GM12865 (cell line): ENCODE measurements at regions not wholly inside any gene's neighbourhood (a gene's known extent, or its start where the extent isn't known, plus 50 kb on each side); places are given as distances from the start of the nearest gene placed in this dataset.

Source experiments
- DNase-seq: peaks from one replicate; pipeline ENCODE4 v3.0.0; 2010; ENCODE audit warnings: low read depth
- H3K4me3 ChIP-seq: 2 replicates; pipeline ENCODE4 v1.5.1; 2011; ENCODE audit warnings: mild to moderate bottlenecking, low read depth, low read length, control low read depth
- TF ChIP-seq, protein P1 (sequence below): IDR thresholded peaks from 2 replicates; pipeline ENCODE4 v1.5.1; 2011; ENCODE audit warnings: low read length, control low read depth, low read depth, inconsistent platforms; ENCODE audit not compliant: insufficient read depth; ENCODE audit errors: missing control alignments

GRCh38 chr5:58207076-58207475 is 252.8 kb downstream of the PLK2 start:
- no peak for DNase-seq
- H3K4me3 ChIP-seq = no peak overlapping the region
- TF ChIP-seq, protein P1, sequence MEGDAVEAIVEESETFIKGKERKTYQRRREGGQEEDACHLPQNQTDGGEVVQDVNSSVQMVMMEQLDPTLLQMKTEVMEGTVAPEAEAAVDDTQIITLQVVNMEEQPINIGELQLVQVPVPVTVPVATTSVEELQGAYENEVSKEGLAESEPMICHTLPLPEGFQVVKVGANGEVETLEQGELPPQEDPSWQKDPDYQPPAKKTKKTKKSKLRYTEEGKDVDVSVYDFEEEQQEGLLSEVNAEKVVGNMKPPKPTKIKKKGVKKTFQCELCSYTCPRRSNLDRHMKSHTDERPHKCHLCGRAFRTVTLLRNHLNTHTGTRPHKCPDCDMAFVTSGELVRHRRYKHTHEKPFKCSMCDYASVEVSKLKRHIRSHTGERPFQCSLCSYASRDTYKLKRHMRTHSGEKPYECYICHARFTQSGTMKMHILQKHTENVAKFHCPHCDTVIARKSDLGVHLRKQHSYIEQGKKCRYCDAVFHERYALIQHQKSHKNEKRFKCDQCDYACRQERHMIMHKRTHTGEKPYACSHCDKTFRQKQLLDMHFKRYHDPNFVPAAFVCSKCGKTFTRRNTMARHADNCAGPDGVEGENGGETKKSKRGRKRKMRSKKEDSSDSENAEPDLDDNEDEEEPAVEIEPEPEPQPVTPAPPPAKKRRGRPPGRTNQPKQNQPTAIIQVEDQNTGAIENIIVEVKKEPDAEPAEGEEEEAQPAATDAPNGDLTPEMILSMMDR = no peak

GRCh38 chr5:58204966-58205365 is 254.9 kb downstream of the PLK2 start:
- TF ChIP-seq, protein P1 = no peak
- no peak for DNase-seq
- H3K4me3 ChIP-seq = no peak overlapping the region

- no peak for DNase-seq
- H3K4me3 ChIP-seq = no peak overlapping the region
- TF ChIP-seq, protein P1 = no peak
Measured at GRCh38 chr5:58202941-58203444, 256.9 kb downstream of the PLK2 start.

DNA sequence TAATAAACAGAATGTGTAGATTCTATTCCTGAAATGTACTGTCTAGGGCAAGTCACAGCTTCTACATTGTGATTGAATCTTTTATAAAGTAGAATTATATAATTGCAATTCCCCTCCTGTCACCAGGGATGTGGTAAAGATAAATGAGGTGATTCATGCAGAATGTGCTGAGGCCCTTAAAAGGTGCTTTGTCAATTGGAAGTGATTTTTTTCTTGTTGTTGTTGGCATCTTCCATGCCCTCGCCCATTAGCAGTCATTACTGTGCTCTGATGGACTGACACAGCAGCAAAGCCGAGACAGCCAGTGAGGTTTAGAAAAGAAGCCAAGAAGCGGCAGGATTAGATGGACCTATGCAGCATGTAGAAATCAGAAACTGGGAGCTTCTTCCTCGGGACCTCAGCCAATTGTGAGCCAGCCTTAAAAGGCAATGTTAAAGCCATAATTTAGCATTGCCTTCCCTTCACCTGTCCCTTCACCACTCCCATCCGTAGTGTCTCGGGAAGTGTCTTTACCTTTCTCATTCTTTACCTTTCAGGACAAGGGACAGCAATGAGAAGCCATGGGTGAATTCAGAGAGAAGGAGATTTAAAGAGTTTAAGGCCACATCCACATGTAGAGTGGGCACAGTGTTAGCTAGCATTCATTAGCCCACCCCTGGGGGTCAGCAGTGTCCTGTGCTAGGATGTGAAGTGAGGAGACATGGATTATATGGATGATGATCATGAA is 257.8 kb downstream of the PLK2 start:
- DNase-seq = no peak
- H3K4me3 ChIP-seq = no peak overlapping the region
- TF ChIP-seq, protein P1 = no peak

GRCh38 chr5:58200451-58200850 is 259.4 kb downstream of the PLK2 start:
- DNase-seq = no peak
- TF ChIP-seq, protein P1 = no peak
- no peak overlapping the region for H3K4me3 ChIP-seq

DNA sequence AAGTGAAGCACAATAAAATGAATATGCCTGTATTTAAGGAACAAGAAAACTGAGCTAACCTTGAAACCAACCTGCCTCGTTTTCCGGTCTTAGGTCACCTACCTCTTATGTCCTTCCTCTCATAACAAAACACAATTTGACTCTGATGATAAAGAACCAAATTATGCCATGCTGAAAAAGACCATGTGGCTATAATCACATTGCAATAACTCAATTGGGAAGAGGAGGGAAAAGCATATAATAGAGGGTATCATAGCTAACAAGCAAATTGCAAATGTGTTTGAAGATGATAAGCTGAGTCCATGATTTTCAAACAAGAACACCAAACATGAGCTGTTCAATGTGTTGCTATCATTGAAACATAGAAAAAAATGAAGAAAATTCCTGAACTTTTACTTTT is 260.8 kb downstream of the PLK2 start:
- H3K4me3 ChIP-seq = no peak overlapping the region
- no peak for DNase-seq
- TF ChIP-seq, protein P1 = no peak

DNA sequence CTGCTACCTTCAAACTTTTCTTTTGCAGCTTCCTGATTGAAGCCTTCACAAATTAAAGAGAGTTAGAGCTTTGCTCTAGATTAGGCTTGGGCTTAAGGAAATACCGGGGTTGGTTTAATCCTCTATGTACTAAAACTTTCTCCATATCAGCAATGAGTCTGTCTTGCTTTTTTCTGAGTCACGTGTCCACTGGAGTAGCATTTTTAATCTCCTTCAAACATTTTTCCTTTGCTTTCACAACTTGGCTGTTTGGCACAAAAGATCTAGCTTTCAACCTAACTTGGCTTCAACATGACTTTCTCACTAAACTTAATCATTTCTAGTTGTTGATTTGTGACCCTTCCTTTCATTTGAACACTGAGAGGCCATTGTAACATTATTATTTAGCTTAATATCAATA is 261.6 kb downstream of the PLK2 start:
- TF ChIP-seq, protein P1 = no peak
- H3K4me3 ChIP-seq = no peak overlapping the region
- DNase-seq = no peak
